ENCODE measurements at regions not wholly inside any gene's neighbourhood (a gene's known extent, or its start where the extent isn't known, plus 50 kb on each side); places are given as distances from the start of the nearest gene placed in this dataset.

- DNase-seq, result no peak
- Histone ChIP-seq H3K4me1 (no peaks in the 10 kb centered on the region), H3K36me3 (no peaks in the 10 kb centered on the region), H3K4me3 (no peak overlapping the region), H3K27me3 (no peaks in the 10 kb centered on the region), H3K27ac (no peak overlapping the region), H3K9me3 (no peaks in the 10 kb centered on the region)
- no peak for FAIRE-seq
- 74 to 78% methylated on average over 4 of the region's 4 CpGs for WGBS, 2 donors
- TF ChIP-seq CTCF (IDR thresholded peaks at IDR 0.05), result no peak
- intact Hi-C loops (cut with DNase I), result no loop called here
- ATAC-seq, result no peak
Observed at GRCh38 chr1:221290669-221291068, 411.4 kb downstream of the HLX start.

GRCh38 chr1:221291113-221291512 is 411.9 kb downstream of the HLX start:
- 59 to 73% methylated on average over 5 of the region's 5 CpGs for WGBS, 2 donors
- no peak for FAIRE-seq
- H3K36me3 ChIP-seq, result no peaks in the 10 kb centered on the region
- TF ChIP-seq CTCF (IDR thresholded peaks at IDR 0.05), result no peak
- no peak for ATAC-seq
- H3K27me3 ChIP-seq, result no peaks in the 10 kb centered on the region
- H3K4me3 ChIP-seq, result no peak overlapping the region
- no peak for DNase-seq
- H3K9me3 ChIP-seq, result no peaks in the 10 kb centered on the region
- H3K27ac ChIP-seq, result no peak overlapping the region
- intact Hi-C loops (cut with DNase I), result no loop called here
- H3K4me1 ChIP-seq, result no peaks in the 10 kb centered on the region

- Histone ChIP-seq H3K4me3 (no peak overlapping the region), H3K27ac (no peak overlapping the region), H3K36me3 (no peaks in the 10 kb centered on the region), H3K4me1 (no peaks in the 10 kb centered on the region), H3K9me3 (no peaks in the 10 kb centered on the region), H3K27me3 (no peaks in the 10 kb centered on the region)
- 75 to 77% methylated on average over 8 of the region's 8 CpGs for WGBS, 2 donors
- no peak for TF ChIP-seq CTCF (IDR thresholded peaks at IDR 0.05)
- intact Hi-C loops (cut with DNase I), result no loop called here
- DNase-seq, result no peak
- FAIRE-seq, result no peak
- no peak for ATAC-seq
Observed at GRCh38 chr1:221292652-221293051, 413.4 kb downstream of the HLX start.

GRCh38 chr1:221294242-221294641 is 415.0 kb downstream of the HLX start:
- ATAC-seq (no peak), DNase-seq (no peak), FAIRE-seq (no peak)
- WGBS, 2 donors, result 85 to 89% methylated on average over 2 of the region's 2 CpGs
- Histone ChIP-seq H3K4me1 (no peaks in the 10 kb centered on the region), H3K9me3 (no peaks in the 10 kb centered on the region), H3K4me3 (no peak overlapping the region), H3K27me3 (no peaks in the 10 kb centered on the region), H3K36me3 (no peaks in the 10 kb centered on the region), H3K27ac (no peak overlapping the region)
- intact Hi-C loops (cut with DNase I), result no loop called here
- TF ChIP-seq CTCF (IDR thresholded peaks at IDR 0.05), result no peak

GRCh38 chr1:221302357-221302756 is 423.1 kb downstream of the HLX start:
- WGBS, 2 donors, result 12 to 14% methylated on average over 1 of the region's 1 CpG
- no peak for FAIRE-seq
- DNase-seq, result no peak
- Histone ChIP-seq H3K9me3 (no peaks in the 10 kb centered on the region), H3K4me1 (no peaks in the 10 kb centered on the region), H3K36me3 (no peaks in the 10 kb centered on the region), H3K27me3 (peaks cover 0 to 6% (median 0%) of the 10 kb centered on the region in 4 donors), H3K4me3 (no peak overlapping the region), H3K27ac (no peak overlapping the region)
- intact Hi-C loops (cut with DNase I), result no loop called here
- TF ChIP-seq CTCF (IDR thresholded peaks at IDR 0.05), result no peak
- no peak for ATAC-seq
